CMK (cell line): ENCODE measurements at regions not wholly inside any gene's neighbourhood (a gene's known extent, or its start where the extent isn't known, plus 50 kb on each side); places are given as distances from the start of the nearest gene placed in this dataset.
"Not testable (repeated sequence)": the region's sequence is repeated elsewhere in the genome, so short reads cannot be mapped to it uniquely, and the experiment has no call there.

Experiments
- DNase-seq: peaks from one replicate; pipeline ENCODE4 v3.0.0-alpha.2; 2010; ENCODE audit warnings: low read depth

DNA sequence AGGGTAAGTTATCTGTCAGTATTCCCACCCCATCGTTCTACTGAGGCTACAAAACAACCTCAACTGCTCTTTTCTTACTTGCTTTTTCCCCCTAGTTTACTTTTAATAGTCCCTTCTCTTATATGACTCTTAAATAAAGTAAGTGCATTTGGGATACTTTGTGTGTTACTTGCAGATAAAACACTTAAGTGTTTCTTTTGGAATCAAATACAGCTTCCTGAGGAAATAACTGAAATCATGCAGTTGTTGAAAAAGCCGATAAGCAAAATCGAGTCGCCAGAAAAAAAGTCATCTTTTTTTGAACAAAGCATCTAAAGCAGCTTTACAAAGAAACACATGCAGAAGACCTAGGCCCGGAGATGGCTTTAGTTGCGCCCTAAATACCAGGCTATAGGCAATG lies 53.5 kb upstream of the EPB41L4A start:
- no peak for DNase-seq

DNA sequence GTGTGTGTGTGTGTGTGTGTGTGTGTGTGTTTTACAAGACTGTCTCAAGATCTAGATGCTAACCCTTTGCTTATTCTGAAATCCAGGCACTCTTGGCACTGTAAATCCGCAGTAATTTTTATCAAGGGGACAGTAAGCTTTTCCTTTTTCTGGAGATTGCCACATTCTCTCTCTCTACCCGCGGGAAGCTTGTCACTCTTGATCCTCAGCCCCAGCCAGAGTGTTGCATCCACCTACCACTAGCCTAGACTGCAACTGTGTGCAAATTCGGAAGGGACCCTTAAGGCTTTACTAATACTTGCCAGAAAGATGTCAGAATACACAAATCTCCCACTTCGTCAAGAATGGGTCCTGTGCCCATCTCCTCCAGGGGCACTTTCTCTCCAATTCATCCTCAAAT lies 54.9 kb upstream of the EPB41L4A start:
- no peak for DNase-seq

DNA sequence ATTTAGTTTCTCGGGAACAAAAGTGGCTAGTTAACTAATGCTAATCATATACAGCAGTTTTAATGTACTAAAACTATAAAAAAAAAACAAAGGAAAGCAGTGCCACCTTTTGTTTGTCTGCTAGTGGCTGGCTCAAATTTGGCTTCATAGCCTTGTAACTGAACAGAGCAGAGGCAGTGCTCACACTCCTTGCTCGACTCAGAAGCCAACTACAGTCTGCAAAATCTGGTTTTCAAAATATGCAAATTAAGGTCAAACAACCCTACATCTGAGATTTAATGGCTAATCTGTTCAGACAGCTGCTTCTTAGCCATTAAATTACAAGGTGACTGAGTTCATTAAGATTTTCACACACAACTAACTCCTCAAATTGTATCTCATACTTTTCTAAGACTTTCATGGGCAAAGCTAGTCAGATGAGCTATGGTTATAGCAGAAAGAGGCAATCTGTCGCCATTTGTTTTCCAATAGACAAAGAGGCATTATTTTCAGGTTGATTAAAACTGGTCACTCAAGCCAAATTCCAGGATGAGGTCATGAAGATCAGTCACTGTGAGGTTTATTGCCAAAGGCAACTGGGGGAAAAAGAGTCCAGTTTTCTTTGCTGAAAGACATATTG lies 56.8 kb upstream of the EPB41L4A start:
- DNase-seq = no peak

DNA sequence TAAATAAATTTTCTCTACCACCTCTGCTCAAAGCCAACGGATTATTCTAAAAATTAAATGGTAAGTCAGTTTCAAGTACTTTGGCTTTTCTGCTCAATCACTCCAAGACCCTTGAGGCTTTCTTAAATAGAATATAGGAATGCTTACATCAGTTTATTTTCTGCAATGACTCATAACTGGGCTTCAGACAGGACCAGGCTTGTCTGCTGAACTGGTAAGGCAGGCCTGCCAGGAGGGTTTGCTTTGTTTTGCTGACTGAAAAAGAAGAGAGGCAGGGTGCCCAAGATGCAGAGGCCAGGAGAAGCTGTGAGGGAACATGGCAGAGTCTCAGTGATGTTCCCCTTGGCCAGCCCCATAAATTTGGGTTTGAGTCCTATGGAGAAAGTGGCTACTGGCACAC lies 60.3 kb upstream of the EPB41L4A start:
- no peak for DNase-seq

DNA sequence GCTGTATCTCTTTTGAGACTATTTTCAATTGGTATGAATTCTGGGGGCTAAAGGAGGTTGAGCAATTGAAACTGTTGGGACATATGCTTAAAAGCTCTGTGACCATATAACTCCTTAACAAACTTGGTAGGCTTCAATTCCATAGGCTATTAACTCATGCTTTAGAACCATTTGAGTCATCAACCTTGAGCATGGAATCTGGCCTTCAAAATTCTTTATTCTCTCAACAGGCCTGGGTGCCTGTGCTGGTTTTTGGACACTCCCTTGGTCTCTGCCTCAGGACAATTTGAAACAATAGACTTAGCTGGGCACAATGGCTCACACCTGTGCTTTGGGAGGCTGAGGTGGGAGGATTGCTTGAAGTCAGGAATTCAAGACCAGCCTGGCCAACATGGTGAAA lies 61.4 kb upstream of the EPB41L4A start:
- DNase-seq = no peak

DNA sequence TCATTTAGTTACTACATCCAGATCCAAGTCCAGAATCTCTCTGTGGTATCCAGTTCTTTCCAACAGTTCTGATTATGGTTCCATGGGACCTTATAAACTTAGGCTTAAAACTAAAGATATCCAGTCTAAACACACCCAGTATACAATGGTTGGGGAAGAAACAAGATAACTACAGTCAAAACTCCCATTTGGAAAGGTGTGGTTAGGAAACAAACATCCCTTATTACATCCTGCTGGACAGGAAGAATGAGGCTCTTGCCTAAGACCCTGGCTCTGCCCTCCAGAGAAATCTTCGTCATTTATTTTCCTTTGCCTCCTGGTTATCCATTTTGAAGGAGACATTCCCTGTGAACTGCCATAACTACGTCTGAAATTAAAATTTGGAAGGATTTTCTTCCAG lies 64.6 kb upstream of the EPB41L4A start:
- no peak for DNase-seq

DNA sequence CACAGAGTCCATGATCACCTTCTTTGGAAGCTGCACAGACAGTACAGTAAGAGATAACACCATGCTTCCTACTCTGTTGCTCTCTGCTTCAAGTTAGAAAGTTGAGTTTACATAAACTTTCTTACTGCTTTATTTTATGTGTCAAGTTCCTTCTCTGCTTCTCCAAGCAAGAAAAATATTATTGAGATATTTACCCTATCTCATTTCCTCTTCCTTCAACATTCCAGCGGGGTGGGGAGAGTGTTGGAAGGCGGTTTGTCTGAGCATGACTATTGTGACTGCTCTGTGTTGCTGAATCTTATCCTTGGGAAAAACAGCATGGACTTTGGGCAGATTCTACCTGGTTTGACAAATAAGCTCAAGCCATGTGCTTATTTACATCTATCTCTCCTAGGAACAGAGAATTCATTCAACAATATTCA lies 66.9 kb upstream of the EPB41L4A start:
- no peak for DNase-seq

DNA sequence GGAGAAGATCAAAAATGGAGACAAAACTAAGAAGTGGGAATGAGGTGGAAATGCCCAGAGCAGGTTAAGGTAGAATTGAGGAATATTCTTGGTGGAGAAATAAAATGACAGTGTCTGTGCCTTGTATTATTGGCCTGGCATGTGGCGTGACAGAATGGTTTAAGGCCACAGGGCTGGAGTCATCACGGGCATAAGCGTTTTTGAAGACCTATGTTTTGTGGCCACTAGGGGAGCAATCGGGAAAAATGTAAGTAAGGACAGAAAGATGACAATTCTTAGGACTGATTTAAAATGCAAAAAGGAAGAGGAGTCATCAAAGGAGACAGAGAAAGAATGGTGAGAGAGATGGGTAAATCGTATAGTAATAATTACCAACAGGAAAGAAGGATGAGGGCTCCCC lies 72.2 kb upstream of the EPB41L4A start:
- DNase-seq = no peak

DNA sequence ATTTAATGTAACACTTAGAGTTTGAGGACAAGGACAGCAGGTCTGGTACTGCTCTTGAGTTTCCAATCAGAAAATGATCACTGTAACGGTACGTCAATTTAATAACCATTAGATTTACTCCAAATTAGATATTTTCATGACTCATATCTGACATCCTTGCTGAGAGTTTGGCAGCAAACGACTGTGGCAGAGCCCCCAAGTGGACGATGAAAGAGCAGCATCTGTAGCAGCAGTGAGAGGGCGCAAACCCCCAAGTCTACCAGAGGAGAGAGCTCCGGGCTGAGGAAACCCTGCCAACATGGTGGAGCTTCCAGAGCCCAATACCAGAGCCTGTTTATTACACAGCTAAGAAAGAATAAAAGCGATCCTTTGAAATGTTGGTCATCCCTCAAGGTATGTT lies 73.2 kb upstream of the EPB41L4A start:
- DNase-seq = no peak

DNA sequence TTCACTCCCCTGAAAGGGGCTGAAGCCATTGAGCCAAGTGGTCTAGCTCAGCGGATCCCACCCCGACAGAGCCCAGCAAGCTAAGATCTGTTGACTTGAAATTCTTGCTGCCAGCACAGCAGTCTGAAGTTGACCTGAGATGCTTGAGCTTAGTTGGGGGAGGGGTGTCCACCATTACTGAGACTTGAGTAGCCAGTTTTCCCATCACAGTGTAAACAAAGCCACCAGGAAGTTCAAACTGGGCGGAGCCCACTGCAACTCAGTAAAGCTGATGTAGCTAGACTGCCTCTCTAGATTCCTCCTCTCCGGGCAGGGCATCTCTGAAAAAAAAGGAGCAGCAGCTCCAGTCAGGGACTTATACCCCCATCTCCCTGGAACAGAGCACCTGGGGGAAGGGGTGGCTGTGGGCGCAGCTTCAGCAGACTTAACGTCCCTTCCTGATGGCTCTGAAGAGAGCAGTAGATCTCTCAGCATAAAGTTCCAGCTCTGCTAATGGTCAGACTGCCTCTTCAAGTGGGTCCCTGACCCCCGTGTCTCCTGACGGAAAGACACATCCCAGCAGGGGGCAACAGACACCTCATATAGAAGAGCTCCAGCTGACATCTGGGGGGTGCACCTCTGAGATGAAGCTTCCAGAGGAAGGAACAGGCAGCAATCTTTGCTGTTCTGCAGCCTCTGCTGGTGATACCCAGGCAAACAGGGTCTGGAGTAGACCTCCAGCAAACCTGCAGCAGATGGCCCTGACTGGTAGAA lies 84.8 kb upstream of the EPB41L4A start:
- not testable (repeated sequence) for DNase-seq

DNA sequence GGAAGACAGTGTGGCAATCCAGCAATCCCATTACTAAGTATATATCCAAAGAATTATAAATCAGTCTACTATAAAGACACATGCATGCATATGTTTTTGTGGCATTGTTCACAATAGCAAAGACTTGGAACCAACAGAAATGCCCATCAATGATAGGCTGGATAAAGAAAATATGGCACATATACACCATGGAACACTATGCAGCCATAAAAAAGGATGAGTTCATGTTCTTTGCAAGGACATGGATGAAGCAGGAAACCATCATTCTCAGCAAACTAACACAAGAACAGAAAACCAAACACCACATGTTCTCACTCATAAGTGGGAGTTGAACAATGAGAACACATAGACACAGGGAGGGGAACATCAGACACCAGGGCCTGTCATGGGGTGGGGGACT lies 90.0 kb upstream of the EPB41L4A start:
- not testable (repeated sequence) for DNase-seq

DNA sequence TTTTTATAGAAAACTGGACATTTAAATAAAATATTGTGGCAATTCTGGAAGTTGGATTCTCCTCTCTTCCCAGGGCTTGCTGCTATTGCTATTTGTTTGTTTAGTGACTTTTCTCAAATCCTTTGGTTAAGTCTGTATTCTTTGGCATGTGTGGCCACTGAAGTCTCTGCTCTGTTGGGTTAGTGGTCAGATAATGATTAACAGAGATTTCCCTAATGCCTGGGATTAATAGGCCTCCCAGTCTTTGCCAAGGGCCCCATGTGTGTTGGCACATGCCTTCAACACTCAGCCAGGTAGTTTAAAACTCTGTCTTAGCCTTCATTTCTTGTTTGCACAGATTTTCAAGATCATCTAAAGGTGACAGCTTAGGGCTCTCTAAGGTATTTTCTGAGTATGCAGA lies 92.8 kb upstream of the EPB41L4A start:
- DNase-seq = no peak

DNA sequence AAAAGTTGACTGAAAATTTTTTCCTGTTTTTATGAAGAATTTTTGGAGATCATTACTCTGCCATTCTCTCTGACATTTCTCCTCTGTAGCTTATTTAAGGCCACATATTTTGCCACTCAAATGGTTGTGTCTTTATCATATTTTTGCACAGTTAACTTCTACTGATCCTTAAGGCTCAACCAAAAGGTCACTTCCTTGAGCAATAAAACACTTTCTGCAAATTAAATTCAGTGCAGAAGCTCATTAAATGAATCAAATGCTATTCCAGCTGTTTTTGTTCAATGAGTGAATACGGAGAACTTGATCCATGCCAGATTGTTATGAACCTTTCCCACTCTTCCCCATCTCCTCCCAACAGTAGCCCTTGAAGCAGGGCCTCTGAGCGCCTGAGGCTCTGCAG lies 93.8 kb upstream of the EPB41L4A start:
- DNase-seq = no peak

DNA sequence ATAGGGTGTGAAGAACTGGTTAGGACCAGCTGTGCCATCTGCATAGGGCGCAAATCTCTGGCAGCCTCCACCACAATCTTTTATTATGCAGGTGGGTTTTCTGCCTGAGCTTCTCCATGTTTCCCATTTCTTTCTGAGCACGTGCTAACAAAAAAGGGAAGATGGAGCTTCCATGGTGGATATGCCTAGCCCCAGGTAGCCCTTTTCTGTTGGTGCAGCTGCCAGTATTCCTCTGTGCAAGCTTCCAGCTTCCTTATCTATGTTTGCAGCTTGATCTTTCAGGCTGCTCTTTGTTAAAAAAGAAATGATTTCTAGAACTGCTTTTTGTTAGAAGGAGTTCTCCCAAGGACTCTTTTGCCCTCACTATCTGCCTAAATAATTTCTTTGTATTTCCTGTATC lies 95.0 kb upstream of the EPB41L4A start:
- no peak for DNase-seq

DNA sequence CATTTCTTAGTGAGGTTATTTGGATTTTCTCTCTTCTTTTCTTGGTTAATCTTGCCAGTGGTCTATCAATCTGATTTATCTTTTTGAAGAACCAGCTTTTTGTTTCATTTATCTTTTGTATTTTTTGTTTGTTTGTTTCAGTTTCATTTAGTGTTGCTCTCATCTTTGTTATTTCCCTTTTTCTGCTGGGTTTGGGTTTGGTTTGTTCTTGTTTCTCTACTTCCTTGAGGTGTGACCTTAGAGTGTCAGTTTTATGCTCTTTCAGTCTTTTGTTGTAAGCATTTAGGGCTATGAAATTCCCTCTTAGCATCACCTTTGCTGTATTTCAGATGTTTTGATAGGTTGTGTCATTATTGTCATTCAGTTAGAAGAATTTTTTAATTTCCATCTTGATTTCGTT lies 101.4 kb upstream of the EPB41L4A start:
- DNase-seq = not testable (repeated sequence)

DNA sequence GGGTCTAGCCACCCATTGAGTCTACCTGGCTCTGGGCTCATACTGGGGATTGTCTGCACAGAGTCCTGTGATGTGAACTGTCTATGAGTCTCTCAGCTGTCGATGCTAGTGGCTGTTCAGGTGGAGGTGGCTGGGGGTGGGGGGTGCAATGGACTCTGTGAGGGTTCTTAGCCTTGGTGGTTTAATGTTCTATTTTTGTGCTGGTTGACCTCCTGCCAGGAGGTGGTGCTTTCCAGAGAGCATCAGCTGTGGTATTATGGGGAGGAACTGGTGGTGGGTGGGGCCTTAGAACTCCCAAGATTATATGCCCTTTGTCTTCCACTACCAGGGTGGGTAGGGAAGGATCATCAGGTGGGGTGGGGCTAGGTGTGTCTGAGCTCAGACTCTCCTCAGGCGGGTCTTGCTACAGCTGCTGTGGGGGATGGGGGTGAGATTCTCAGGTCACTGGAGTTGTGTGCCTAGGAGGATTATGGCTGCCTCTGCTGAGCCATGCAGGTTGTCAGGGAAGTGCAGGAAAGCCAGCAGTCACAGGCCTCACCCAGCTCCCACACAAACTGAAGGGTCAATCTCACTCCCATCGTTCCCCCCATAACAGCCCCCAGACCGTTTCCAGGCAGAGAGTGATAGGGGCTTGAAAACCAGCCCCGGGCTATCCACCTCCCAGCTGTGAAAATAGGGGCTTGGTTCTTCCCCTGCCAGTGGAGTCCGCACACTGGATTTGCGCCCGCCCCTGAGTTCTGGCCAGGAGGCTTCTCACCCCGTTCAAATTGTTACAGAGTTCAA lies 104.0 kb upstream of the EPB41L4A start:
- not testable (repeated sequence) for DNase-seq

DNA sequence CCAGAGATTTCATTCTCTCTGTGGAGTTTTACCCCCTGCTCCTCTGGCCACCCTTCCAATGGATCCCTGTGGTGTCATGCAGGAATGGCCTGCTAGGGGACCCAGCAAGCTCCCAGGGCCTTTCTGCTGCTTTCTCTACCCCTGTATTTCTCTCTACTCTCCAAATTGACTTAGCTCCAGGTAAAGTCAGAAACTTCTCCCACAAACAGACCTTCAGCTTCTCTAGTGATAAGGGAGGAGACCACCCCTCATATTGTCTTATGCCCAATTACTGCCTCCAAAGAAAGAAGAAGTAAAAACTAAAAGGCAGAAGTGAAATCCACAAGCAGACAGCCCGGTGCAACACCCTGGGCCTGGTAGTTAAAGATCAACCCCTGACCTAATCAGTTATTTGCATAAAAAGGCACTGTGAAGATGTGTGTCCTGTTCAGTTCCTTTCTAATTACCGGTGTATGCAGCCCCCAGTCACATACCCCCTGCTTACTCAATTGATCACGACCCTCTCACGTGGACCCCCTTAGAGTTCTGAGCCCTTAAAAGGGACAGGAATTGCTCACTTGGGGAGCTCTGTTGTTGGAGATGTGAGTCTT lies 104.7 kb upstream of the EPB41L4A start:
- not testable (repeated sequence) for DNase-seq

DNA sequence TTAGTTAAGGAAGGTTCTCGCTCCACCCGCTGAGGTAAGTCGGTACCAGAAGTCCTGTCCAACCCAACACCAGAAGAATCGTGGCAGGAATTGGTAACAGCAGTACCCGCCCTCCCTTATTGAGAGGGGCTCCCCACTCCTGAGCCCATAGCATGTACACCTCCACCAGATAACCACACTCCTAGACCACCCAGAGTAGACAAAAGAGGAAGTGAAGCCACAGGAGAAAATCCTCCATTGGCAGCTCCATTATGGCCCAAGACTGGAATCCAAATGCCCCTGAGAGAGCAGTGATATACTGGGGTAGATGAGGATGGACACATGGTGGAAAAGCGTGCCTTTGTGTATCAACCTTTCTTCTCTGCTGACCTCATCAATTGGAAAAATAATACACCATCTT lies 106.1 kb upstream of the EPB41L4A start:
- no peak for DNase-seq

DNA sequence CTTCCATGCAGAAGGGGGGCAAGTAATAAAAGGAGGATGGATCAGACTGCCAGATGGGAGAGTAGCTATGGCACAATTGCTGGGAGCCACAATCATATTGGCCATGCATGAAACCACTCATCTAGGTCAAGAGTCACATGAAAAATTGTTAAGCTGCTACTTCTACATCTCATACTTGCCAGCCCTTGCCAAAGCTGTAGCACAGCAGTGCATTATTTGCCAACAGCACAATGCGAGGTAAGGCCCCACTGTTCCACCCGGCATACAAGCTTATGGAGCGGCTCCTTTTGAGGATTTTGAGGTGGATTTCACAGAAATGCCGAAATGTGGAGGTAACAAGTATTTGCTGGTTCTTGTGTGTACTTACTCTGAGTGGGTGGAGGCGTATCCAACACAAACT lies 109.9 kb upstream of the EPB41L4A start:
- no peak for DNase-seq

DNA sequence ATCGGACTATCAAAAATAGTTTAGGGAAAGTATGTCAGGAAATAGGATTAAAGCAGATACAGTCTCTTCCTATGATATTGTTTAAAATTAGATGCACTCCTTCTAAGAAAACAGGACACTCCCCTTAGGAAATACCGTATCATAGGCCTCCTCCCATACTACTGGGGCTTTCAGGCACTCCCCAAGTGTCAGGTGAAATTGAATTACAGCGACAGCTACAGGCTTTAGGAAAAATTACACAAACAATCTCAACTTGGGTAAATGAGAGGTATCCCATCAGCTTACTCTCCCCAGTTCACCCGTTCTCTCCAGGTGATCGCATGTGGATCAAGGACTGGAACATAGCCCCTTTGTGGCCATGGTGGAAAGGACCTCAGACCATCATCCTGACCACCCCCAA lies 110.4 kb upstream of the EPB41L4A start:
- no peak for DNase-seq

DNA sequence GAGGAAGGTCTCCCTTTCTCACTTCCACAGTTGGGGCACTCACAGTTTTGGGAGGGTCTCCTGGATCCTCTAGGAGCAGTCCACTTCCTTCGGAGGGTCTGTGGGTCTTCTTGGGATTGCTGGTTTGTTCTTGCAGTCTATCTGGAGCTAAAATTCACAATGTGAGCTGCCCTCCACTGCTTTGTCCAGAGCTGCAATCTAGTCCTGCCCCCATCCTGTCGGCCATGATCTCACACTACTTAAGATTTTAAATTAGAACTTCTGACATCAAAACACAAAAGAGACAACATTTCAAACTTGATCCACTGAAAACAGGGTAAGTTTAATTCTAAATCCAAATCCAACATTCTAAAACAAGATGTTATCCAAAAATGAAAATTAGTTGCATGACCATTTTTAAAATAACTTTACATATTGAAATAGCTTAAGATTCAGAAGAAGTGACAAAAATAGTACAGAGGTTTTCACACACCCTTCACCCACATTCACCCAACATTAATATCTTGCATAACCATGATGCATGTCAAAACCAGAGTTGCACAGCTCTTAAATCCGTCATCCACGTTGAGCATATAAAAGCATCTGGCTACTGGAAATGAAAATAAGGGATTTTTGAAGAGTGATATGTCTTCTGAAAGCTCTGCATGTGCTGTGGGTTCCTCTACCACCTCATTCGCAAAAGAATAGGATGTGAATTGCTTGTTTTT lies 113.7 kb upstream of the EPB41L4A start:
- no peak for DNase-seq

DNA sequence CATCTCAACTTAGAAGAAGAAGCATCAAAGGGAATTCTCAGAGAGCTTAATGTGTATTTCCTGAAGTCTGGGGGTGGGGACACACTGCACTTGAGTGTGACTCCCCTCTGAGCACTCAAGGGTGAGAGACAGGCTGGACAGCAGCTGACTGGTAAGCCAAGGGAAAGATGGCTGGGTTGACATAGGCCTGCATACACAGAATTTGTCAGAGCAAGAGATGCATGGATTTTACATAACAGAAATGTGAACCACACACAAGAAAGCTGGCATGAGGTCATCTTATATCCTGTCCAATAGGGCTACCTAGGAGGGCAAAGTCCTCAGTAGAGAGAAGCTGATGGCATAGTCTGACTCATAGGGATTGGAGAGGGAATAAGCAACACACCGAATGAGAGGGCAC lies 114.3 kb upstream of the EPB41L4A start:
- DNase-seq = no peak
